GM21390 (cell line): ENCODE measurements at regions not wholly inside any gene's neighbourhood (a gene's known extent, or its start where the extent isn't known, plus 50 kb on each side); places are given as distances from the start of the nearest gene placed in this dataset.
"Not testable (repeated sequence)": the region's sequence is repeated elsewhere in the genome, so short reads cannot be mapped to it uniquely, and the experiment has no call there.

Experiments used
- ATAC-seq: cut with Tn5 transposase; IDR thresholded peaks from one replicate; pipeline ENCODE4 v1.9.1; 2021; ENCODE audit not compliant: unreplicated experiment

GRCh38 chr4:159906517-159906916 is 803.6 kb downstream of the RAPGEF2 start:
- no peak for ATAC-seq

GRCh38 chr4:159910721-159911120 is 807.8 kb downstream of the RAPGEF2 start:
- no peak for ATAC-seq

- ATAC-seq: no peak
Measured at GRCh38 chr4:159922119-159922518, 819.2 kb downstream of the RAPGEF2 start.

- no peak for ATAC-seq
Measured at GRCh38 chr4:159925770-159926169, 822.9 kb downstream of the RAPGEF2 start.

- ATAC-seq: no peak
Measured at GRCh38 chr4:159926871-159927270, 824.0 kb downstream of the RAPGEF2 start.

GRCh38 chr4:159927781-159928180 is 824.9 kb downstream of the RAPGEF2 start:
- ATAC-seq: no peak

GRCh38 chr4:159934602-159935001 is 831.7 kb downstream of the RAPGEF2 start:
- not testable (repeated sequence) for ATAC-seq

- peak; percentile 98 for ATAC-seq
Measured at GRCh38 chr4:159937595-159937994, 834.7 kb downstream of the RAPGEF2 start.

GRCh38 chr4:159939681-159940080 is 836.8 kb downstream of the RAPGEF2 start:
- ATAC-seq: not testable (repeated sequence)

GRCh38 chr4:159941076-159941475 is 838.2 kb downstream of the RAPGEF2 start:
- no peak for ATAC-seq

- ATAC-seq: no peak
Measured at GRCh38 chr4:159944477-159944876, 841.6 kb downstream of the RAPGEF2 start.

GRCh38 chr4:159946983-159947615 is 844.2 kb downstream of the RAPGEF2 start:
- ATAC-seq: peak; percentile 70

GRCh38 chr4:159950707-159951106 is 847.8 kb downstream of the RAPGEF2 start:
- no peak for ATAC-seq

- ATAC-seq: no peak
Measured at GRCh38 chr4:159966746-159967145, 863.9 kb downstream of the RAPGEF2 start.

- ATAC-seq: not testable (repeated sequence)
Measured at GRCh38 chr4:159976871-159977482, 874.1 kb downstream of the RAPGEF2 start.

- no peak for ATAC-seq
Measured at GRCh38 chr4:159977907-159978617, 875.2 kb downstream of the RAPGEF2 start.

- no peak for ATAC-seq
Measured at GRCh38 chr4:159979351-159979750, 876.5 kb downstream of the RAPGEF2 start.

GRCh38 chr4:159979953-159980352 is 877.1 kb downstream of the RAPGEF2 start:
- no peak for ATAC-seq

GRCh38 chr4:159980826-159981468 is 878.1 kb downstream of the RAPGEF2 start:
- no peak for ATAC-seq

GRCh38 chr4:159981469-159981856 is 878.6 kb downstream of the RAPGEF2 start:
- no peak for ATAC-seq

- no peak for ATAC-seq
Measured at GRCh38 chr4:159983082-159983481, 880.2 kb downstream of the RAPGEF2 start.
